Mammary epithelial cell (primary cell): ENCODE measurements at regions not wholly inside any gene's neighbourhood (a gene's known extent, or its start where the extent isn't known, plus 50 kb on each side); places are given as distances from the start of the nearest gene placed in this dataset.

Experiments
- CTCF ChIP-seq, 2 donors: IDR thresholded peaks in 1 of 2; conservative IDR thresholded peaks in 1 of 2; 2 replicates each; pipeline ENCODE4 v1.5.1; 2011 to 2012; ENCODE audit warnings: inconsistent platforms in 2 of 2, low read length in 2 of 2, mild to moderate bottlenecking in 2 of 2, control low read depth in 1 of 2, low read depth in 1 of 2; ENCODE audit not compliant: insufficient read depth in 1 of 2; ENCODE audit errors: extremely low read depth in 1 of 2
- EZH2 ChIP-seq: IDR thresholded peaks from 2 replicates; pipeline ENCODE4 v1.6.1; 2012; ENCODE audit warnings: low read length, inconsistent platforms, borderline replicate concordance

- TF ChIP-seq CTCF (conservative IDR thresholded peaks at IDR 0.05 in 1 of 2, IDR thresholded peaks at IDR 0.05 in 1 of 2; ENCODE audit: extremely low read depth in 1 of 2, insufficient read depth in 1 of 2, low read depth in 1 of 2, low read length in 2 of 2) = no peak
- no peak for TF ChIP-seq EZH2
Measured at GRCh38 chr22:22818861-22819855, 68.5 kb upstream of the IGLL5 start.
